GM12878 (cell line): ENCODE measurements at regions not wholly inside any gene's neighbourhood (a gene's known extent, or its start where the extent isn't known, plus 50 kb on each side); places are given as distances from the start of the nearest gene placed in this dataset.

Source experiments
- ATAC-seq: fragments of 200-7000 bp; cut with Tn5 transposase; 3 replicates; pipeline ENCODE4 v1.9.1; 2020; ENCODE audit warnings: mild to moderate bottlenecking, moderate library complexity
- BruUV-seq: library from RNA; stranded (reverse); fragments of 400-500 nt; replicated peaks from 2 replicates; lab custom pipeline; 2021; lab: Mats Ljungman, UMichigan
- CTCF ChIA-PET: fragments of 300-600 bp; sonication (Branson Sonifier 250); formaldehyde crosslinking; extraction: SDS; loops from one replicate; lab custom pipeline; 2021; ENCODE audit warnings: inconsistent platforms; lab: Yijun Ruan, JAX
- POLR2A ChIA-PET: fragments of 350-600 bp; formaldehyde crosslinking; extraction: SDS; loops from one replicate; lab custom pipeline; 2021; ENCODE audit warnings: inconsistent platforms; lab: Charles Lee
- RAD21 ChIA-PET: fragments of 300-600 bp; sonication (Branson Sonifier 250); formaldehyde crosslinking; loops from one replicate; lab custom pipeline; 2023; ENCODE audit warnings: antibody characterized with exemption; ENCODE audit not compliant: unreplicated experiment; lab: Charles Lee
- SMC1A ChIA-PET: fragments of 300-600 bp; sonication (Branson Sonifier 250); formaldehyde crosslinking; loops from one replicate; lab custom pipeline; 2023; ENCODE audit not compliant: unreplicated experiment, uncharacterized antibody; lab: Charles Lee
- DNase-seq: peaks from one replicate; pipeline ENCODE4 v3.0.0-alpha.2; 2011; ENCODE audit warnings: low read depth, low spot score
- FAIRE-seq: peaks from 3 replicates; lab custom pipeline; 2011; peaks lifted over from hg19 to GRCh38; lab: Jason Lieb, UNC
- H2AFZ ChIP-seq: 2 replicates; pipeline ENCODE4 v1.6.0; 2011; ENCODE audit warnings: low read depth, low read length, control low read depth; ENCODE audit not compliant: control insufficient read depth
- H3K27ac ChIP-seq: 2 replicates; pipeline ENCODE4 v1.5.1; 2011; ENCODE audit warnings: control low read depth; ENCODE audit not compliant: control insufficient read depth, insufficient read depth
- H3K27me3 ChIP-seq, 2 experiments: replicated peaks in 1 of 2; 2 replicates each; pipeline versions ENCODE4 v1.6.0 to v1.6.1; 2011; ENCODE audit warnings: low read length in 1 of 2; ENCODE audit not compliant: control insufficient read depth in 2 of 2, insufficient read depth in 2 of 2
- H3K36me3 ChIP-seq, 2 experiments: 2 replicates each; pipeline ENCODE4 v1.5.1; 2011; ENCODE audit warnings: low read length in 1 of 2; ENCODE audit not compliant: control insufficient read depth in 2 of 2, insufficient read depth in 2 of 2
- H3K4me1 ChIP-seq: 2 replicates; pipeline ENCODE4 v1.6.1; 2011; ENCODE audit warnings: mild to moderate bottlenecking, low read length, moderate library complexity, mixed read lengths; ENCODE audit not compliant: control insufficient read depth, insufficient read depth
- H3K4me2 ChIP-seq: 2 replicates; pipeline ENCODE4 v1.6.0; 2011; ENCODE audit warnings: control low read depth; ENCODE audit not compliant: control insufficient read depth, insufficient read depth
- H3K4me3 ChIP-seq: fragments of 200-600 bp; sonication (generic); 2 replicates; pipeline ENCODE4 v1.5.1; 2016
- H3K79me2 ChIP-seq: 2 replicates; pipeline ENCODE4 v1.6.0; 2011; ENCODE audit warnings: low read length; ENCODE audit not compliant: control insufficient read depth, insufficient read depth
- H3K9ac ChIP-seq: 2 replicates; pipeline ENCODE4 v1.8.0; 2011; ENCODE audit warnings: low read length, control low read depth, mixed read lengths; ENCODE audit not compliant: control insufficient read depth, insufficient read depth
- H3K9me3 ChIP-seq: replicated peaks from 3 replicates; pipeline ENCODE4 v1.5.1; 2011; ENCODE audit warnings: mild to moderate bottlenecking, low read length; ENCODE audit not compliant: control insufficient read depth, insufficient read depth
- H4K20me1 ChIP-seq: 2 replicates; pipeline ENCODE4 v1.6.0; 2011; ENCODE audit not compliant: control insufficient read depth, insufficient read depth
- IRF4 ChIP-seq: IDR thresholded peaks from 2 replicates; pipeline ENCODE4 v1.6.1; 2011; ENCODE audit warnings: low read depth, low read length
- MEF2B ChIP-seq: fragments of 450-650 bp; IDR thresholded peaks from 2 replicates; pipeline ENCODE4 v1.6.1; 2018; ENCODE audit warnings: mild to moderate bottlenecking, moderate library complexity; ENCODE audit not compliant: partially characterized antibody, poor library complexity, severe bottlenecking
- MLLT1 ChIP-seq: fragments of 450-650 bp; IDR thresholded peaks from 2 replicates; pipeline ENCODE4 v1.6.1; 2016; ENCODE audit warnings: mild to moderate bottlenecking
- NRF1 ChIP-seq: conservative IDR thresholded peaks from 2 replicates; pipeline ENCODE4 v1.6.1; 2011; ENCODE audit warnings: mild to moderate bottlenecking, low read depth, low read length, improper control_type of control experiment
- TARDBP ChIP-seq: IDR thresholded peaks from 2 replicates; pipeline ENCODE4 v1.6.1; 2016; ENCODE audit warnings: borderline replicate concordance
- TCF12 ChIP-seq: IDR thresholded peaks from 2 replicates; pipeline ENCODE4 v1.6.1; 2011; ENCODE audit warnings: low read depth, mild to moderate bottlenecking, low read length
- ZZZ3 ChIP-seq: IDR thresholded peaks from 2 replicates; pipeline ENCODE4 v1.6.1; 2011; ENCODE audit warnings: low read depth; ENCODE audit not compliant: control insufficient read depth, insufficient read length
- WGBS: methylation state at CpG from one replicate; pipeline ENCODE4 v1.1.6; 2016; ENCODE audit warnings: low lambda C conversion rate; ENCODE audit not compliant: insufficient replicate concordance, insufficient coverage; ENCODE audit errors: missing lambda C conversion rate; 5-methylcytosine and 5-hydroxymethylcytosine counted together
- in situ Hi-C: fragments of 300-500 bp; cut with MboI; formaldehyde crosslinking; loops from 9 replicates; pipeline ENCODE4 v1.14.3; 2018; ENCODE audit warnings: mixed read lengths
- intact Hi-C: fragments of 100-400 bp; cut with micrococcal nuclease; formaldehyde crosslinking; loops from one replicate; pipeline ENCODE4 v1.14.2; 2022; ENCODE audit not compliant: unreplicated experiment

GRCh38 chr19:5210556-5210955 lies 130.1 kb downstream of the PTPRS start:
- H3K4me2 ChIP-seq = no peak overlapping the region
- in situ Hi-C loops = no loop called here
- intact Hi-C loops = no loop called here
- 83% methylated on average over 23 of the region's 23 CpGs for WGBS
- H4K20me1 ChIP-seq = no peaks in the 10 kb centered on the region
- H2AFZ ChIP-seq = no peak overlapping the region
- H3K9me3 ChIP-seq = no peaks in the 10 kb centered on the region; the same call in 2 of the 3 replicates
- no peaks in the 10 kb centered on the region for H3K4me1 ChIP-seq
- no peaks in the 10 kb centered on the region for H3K27me3 ChIP-seq
- SMC1A ChIA-PET = no interaction called here
- no peak for TF ChIP-seq TARDBP
- TF ChIP-seq, all 136 proteins: peak for 0
- Histone ChIP-seq H3K79me2 (no peaks in the 10 kb centered on the region), H3K36me3 (no peaks in the 10 kb centered on the region), H3K27ac (no peak overlapping the region), H3K9ac (no peak overlapping the region), H3K4me3 (no peak overlapping the region)
- ChIA-PET RAD21 (no interaction called here), CTCF (no interaction called here), POLR2A (no interaction called here)
- DNase-seq (no peak), FAIRE-seq (no peak), ATAC-seq (no peak)
- no TSS peak for BruUV-seq

DNA sequence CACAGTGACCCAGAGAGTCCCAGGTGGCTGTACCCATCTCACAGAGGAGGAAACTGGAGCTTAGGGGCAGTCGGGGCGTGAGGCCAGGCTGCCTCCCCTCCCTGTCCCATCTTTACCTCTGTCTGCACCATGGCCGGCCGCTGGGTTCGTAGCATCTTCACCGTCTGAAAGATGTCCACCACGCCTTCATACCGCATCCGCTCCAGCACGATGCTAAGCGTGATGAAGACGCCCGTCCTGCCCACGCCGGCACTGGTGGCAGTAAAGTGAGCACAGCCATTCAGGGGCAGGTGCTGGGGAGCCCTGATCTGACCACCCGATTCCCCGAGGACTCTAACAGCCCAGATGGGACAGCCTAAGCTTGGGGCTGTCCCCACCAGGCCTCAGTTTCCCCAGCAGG lies 132.8 kb downstream of the PTPRS start:
- no peak for DNase-seq
- ChIA-PET CTCF (no interaction called here), RAD21 (no interaction called here), SMC1A (no interaction called here)
- WGBS = 68% methylated on average over 17 of the region's 17 CpGs
- FAIRE-seq = no peak
- no peak for ATAC-seq
- Histone ChIP-seq H3K4me3 (no peak overlapping the region), H4K20me1 (no peaks in the 10 kb centered on the region), H3K27ac (no peak overlapping the region), H3K79me2 (no peaks in the 10 kb centered on the region), H3K9me3 (no peaks in the 10 kb centered on the region; the same call in 2 of the 3 replicates), H3K36me3 (no peaks in the 10 kb centered on the region)
- in situ Hi-C loops = no loop called here
- TF ChIP-seq IRF4 (no peak), ZZZ3 (no peak), MEF2B (no peak), MLLT1 (no peak), NRF1 (no peak), TCF12 (no peak)
- TF ChIP-seq, all 136 proteins: peak for 0
- POLR2A ChIA-PET = no interaction called here
- Histone ChIP-seq H3K4me2 (no peak overlapping the region), H2AFZ (no peak overlapping the region), H3K27me3 (no peaks in the 10 kb centered on the region), H3K4me1 (no peaks in the 10 kb centered on the region), H3K9ac (no peak overlapping the region)
- no TSS peak for BruUV-seq
- intact Hi-C loops = no loop called here
